Muscle of leg (tissue), 3 donors: ENCODE measurements at regions not wholly inside any gene's neighbourhood (a gene's known extent, or its start where the extent isn't known, plus 50 kb on each side); places are given as distances from the start of the nearest gene placed in this dataset.

Experiments used
- DNase-seq: peaks from one replicate; pipeline ENCODE4 v3.0.0; 2013
- H3K27ac ChIP-seq: one replicate; pipeline ENCODE4 v1.5.1; 2013; ENCODE audit warnings: mild to moderate bottlenecking, low read length, control low read depth
- H3K27me3 ChIP-seq: one replicate; pipeline ENCODE4 v1.6.1; 2013; ENCODE audit warnings: low read length; ENCODE audit not compliant: control insufficient read depth, insufficient read depth
- H3K36me3 ChIP-seq: one replicate; pipeline ENCODE4 v1.6.1; 2013; ENCODE audit warnings: low read length; ENCODE audit not compliant: control insufficient read depth, insufficient read depth
- H3K4me1 ChIP-seq: one replicate; pipeline ENCODE4 v1.6.1; 2013; ENCODE audit warnings: low read length; ENCODE audit not compliant: control insufficient read depth, insufficient read depth
- H3K4me3 ChIP-seq: one replicate; pipeline ENCODE4 v1.5.1; 2013; ENCODE audit warnings: low read length, control low read depth
- H3K9me3 ChIP-seq: replicated peaks from 2 replicates; pipeline ENCODE4 v1.6.1; 2013; ENCODE audit warnings: low read depth, low read length; ENCODE audit not compliant: control insufficient read depth
- WGBS: methylation state at CpG from one replicate; pipeline ENCODE4 v1.1.5; 2013; ENCODE audit warnings: missing lambda C conversion rate; ENCODE audit not compliant: insufficient coverage; 5-methylcytosine and 5-hydroxymethylcytosine counted together

DNA sequence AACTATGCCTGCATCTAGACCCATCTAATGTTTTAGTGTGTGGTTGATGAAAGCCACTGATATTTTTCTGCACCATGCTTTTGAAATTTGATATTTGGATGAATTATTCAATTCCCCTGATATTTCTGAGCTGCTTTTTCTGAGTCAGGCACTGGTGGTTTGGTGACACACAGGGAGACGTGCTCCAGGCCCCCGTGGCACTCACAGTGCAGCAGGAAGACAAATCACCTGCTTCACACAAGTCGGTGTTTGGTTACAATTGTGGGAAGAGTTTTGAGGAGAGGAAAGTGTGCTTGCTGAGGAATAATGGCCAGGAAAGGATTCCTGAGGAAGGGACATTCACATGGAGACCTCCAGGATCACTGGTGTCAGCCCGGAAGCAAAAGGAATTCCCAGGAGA, 179.7 kb downstream of the ACKR3 start:
- Histone ChIP-seq H3K27me3 (no peaks in the 10 kb centered on the region), H3K27ac (no peak overlapping the region), H3K9me3 (no peaks in the 10 kb centered on the region), H3K36me3 (no peaks in the 10 kb centered on the region), H3K4me3 (no peak overlapping the region), H3K4me1 (peaks cover 16% of the 10 kb centered on the region)
- no peak for DNase-seq
- 14% methylated on average over 4 of the region's 4 CpGs for WGBS

GRCh38 chr2:236752096-236752495, 182.5 kb downstream of the ACKR3 start:
- Histone ChIP-seq H3K4me1 (peaks cover 16% of the 10 kb centered on the region), H3K36me3 (no peaks in the 10 kb centered on the region), H3K27me3 (no peaks in the 10 kb centered on the region), H3K27ac (no peak overlapping the region), H3K9me3 (no peaks in the 10 kb centered on the region), H3K4me3 (no peak overlapping the region)
- 84% methylated on average over 7 of the region's 11 CpGs for WGBS
- no peak for DNase-seq

GRCh38 chr2:236753606-236754270, 184.1 kb downstream of the ACKR3 start:
- WGBS: 100% methylated on average over 2 of the region's 5 CpGs
- no peak for DNase-seq
- peaks cover 10% of the 10 kb centered on the region for H3K4me1 ChIP-seq
- H3K27ac ChIP-seq: no peak overlapping the region
- no peaks in the 10 kb centered on the region for H3K36me3 ChIP-seq
- no peaks in the 10 kb centered on the region for H3K27me3 ChIP-seq
- H3K4me3 ChIP-seq: no peak overlapping the region
- H3K9me3 ChIP-seq: no peaks in the 10 kb centered on the region

DNA sequence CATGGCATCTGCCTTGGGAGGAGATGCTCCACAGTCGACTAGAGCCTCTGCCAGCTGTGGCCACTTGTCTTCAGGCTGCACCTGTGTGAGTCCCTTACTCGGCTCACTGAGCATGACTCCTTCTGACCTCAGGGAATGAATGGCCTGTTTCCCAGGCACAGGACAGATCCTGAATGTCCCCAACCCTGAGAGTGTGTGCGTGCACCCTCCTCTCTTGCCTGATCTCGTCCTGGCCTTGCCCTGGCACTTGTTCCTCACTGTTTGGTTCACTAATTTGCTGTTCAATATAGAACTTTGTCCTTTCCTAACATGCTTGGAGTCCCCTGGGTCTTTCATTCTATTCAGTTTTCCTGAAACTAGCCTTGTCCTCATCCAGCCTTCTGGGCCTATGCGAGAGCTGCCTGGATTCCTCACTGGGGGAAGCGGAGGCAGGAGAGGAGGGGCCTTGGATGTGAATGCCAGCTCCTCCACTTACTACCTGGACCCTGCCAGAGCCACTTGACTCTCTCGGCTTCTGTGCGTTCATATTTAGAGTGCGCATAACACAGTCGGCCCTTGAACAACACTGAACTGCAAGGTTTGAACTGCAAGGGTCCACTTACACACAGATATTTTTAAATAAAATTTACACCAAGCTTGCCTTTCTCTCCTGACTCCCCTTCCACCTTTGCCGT, 184.8 kb downstream of the ACKR3 start:
- Histone ChIP-seq H3K9me3 (no peaks in the 10 kb centered on the region), H3K36me3 (no peaks in the 10 kb centered on the region), H3K27ac (no peak overlapping the region), H3K4me3 (no peak overlapping the region), H3K4me1 (peaks cover 3% of the 10 kb centered on the region), H3K27me3 (no peaks in the 10 kb centered on the region)
- 59% methylated on average over 8 of the region's 11 CpGs for WGBS
- no peak for DNase-seq

- Histone ChIP-seq H3K4me1 (no peaks in the 10 kb centered on the region), H3K36me3 (no peaks in the 10 kb centered on the region), H3K27ac (no peak overlapping the region), H3K27me3 (no peaks in the 10 kb centered on the region), H3K9me3 (no peaks in the 10 kb centered on the region), H3K4me3 (no peak overlapping the region)
- WGBS: 60% methylated on average over 1 of the region's 5 CpGs
- DNase-seq: no peak
These were observed 185.7 kb downstream of the ACKR3 start for GRCh38 chr2:236755278-236755840.

- H3K4me1 ChIP-seq: no peaks in the 10 kb centered on the region
- 83% methylated on average over 1 of the region's 2 CpGs for WGBS
- no peak overlapping the region for H3K27ac ChIP-seq
- no peak for DNase-seq
- no peaks in the 10 kb centered on the region for H3K9me3 ChIP-seq
- H3K4me3 ChIP-seq: no peak overlapping the region
- H3K36me3 ChIP-seq: no peaks in the 10 kb centered on the region
- peaks cover 3% of the 10 kb centered on the region for H3K27me3 ChIP-seq
These were observed 188.8 kb downstream of the ACKR3 start for GRCh38 chr2:236758406-236758805.

DNA sequence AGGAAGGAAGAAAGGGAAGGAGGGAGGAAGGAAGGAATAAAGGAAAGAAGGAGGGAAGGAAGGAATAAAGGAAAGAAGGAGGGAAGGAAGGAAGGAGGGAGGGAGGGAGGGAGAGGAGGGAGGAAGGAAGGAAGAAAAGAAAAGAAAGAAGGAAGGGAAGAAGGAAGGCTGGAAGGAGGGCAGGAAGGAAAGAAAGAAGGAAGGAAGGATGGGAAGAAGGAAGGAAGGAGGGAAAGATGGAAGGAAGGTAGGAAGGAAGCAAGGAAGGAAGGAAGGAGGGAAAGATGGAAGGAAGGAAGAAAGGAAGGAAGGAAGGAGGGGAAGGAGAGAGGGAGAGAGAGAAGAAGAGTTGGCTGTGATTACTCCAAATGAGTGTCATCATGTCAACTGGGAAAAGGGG, 190.6 kb downstream of the ACKR3 start:
- Histone ChIP-seq H3K4me1 (no peaks in the 10 kb centered on the region), H3K9me3 (no peaks in the 10 kb centered on the region), H3K36me3 (no peaks in the 10 kb centered on the region), H3K27ac (no peak overlapping the region), H3K4me3 (no peak overlapping the region), H3K27me3 (peaks cover 3% of the 10 kb centered on the region)
- DNase-seq: no peak

DNA sequence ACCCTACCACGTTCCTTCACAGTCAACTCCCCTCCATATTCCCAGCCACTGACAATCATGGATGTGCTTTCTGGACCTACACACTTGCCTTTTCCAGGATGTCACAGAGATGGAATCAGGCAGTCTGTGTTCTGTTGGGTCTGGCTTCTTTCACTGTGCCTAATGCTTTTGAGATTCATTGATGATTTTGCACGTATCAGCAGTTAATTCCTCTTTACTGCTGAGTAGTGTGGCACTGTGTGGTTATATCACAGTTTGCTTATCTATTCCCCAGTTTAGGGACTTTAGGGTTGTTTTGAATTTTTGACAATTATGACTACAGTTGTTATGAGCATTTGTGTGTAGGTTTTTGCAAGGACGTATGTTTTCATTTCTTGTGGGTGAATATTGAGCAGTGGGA, 191.7 kb downstream of the ACKR3 start:
- 93% methylated on average over 2 of the region's 3 CpGs for WGBS
- Histone ChIP-seq H3K27ac (no peak overlapping the region), H3K9me3 (no peaks in the 10 kb centered on the region), H3K27me3 (peaks cover 3% of the 10 kb centered on the region), H3K4me1 (no peaks in the 10 kb centered on the region), H3K36me3 (no peaks in the 10 kb centered on the region), H3K4me3 (no peak overlapping the region)
- DNase-seq: no peak

- Histone ChIP-seq H3K27me3 (peaks cover 3% of the 10 kb centered on the region), H3K4me3 (no peak overlapping the region), H3K9me3 (peaks cover 3% of the 10 kb centered on the region), H3K4me1 (no peaks in the 10 kb centered on the region), H3K27ac (no peak overlapping the region), H3K36me3 (no peaks in the 10 kb centered on the region)
- DNase-seq: no peak
- WGBS: 100% methylated on average over 2 of the region's 5 CpGs
These were observed 193.0 kb downstream of the ACKR3 start for GRCh38 chr2:236762628-236763027.

DNA sequence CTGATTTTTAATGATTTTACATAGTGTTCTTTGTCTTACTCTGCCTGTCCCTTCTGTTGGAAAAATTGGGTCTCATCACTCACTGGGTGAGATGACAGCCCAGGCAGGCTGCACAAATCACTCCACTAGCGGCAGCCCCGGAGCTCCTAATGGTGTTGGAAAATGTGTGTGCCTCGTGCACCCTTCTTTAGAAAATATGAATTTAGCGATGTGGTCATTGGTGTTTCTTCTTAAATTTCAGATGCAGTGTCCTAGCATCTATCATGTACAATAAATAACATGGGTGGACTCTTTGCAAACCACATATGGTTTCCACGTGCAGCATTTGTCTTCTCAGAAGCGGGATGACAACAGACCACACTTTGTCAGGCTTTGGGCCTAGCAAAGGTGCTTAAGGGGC, 194.2 kb downstream of the ACKR3 start:
- H3K9me3 ChIP-seq: peaks cover 3% of the 10 kb centered on the region
- no peaks in the 10 kb centered on the region for H3K4me1 ChIP-seq
- no peak for DNase-seq
- no peak overlapping the region for H3K27ac ChIP-seq
- peaks cover 5% of the 10 kb centered on the region for H3K27me3 ChIP-seq
- no peak overlapping the region for H3K4me3 ChIP-seq
- WGBS: 59% methylated on average over 4 of the region's 6 CpGs
- H3K36me3 ChIP-seq: no peaks in the 10 kb centered on the region
